Karpas-422 (cell line): ENCODE measurements at regions not wholly inside any gene's neighbourhood (a gene's known extent, or its start where the extent isn't known, plus 50 kb on each side); places are given as distances from the start of the nearest gene placed in this dataset.

Source experiments
- DNase-seq: peaks from one replicate; pipeline ENCODE4 v3.0.0-alpha.2; 2015
- H2AFZ ChIP-seq: fragments of 200-600 bp; sonication (generic); 2 replicates; pipeline ENCODE4 v1.6.1; 2014; ENCODE audit warnings: antibody characterized with exemption, low read length, mixed read lengths
- H3K27ac ChIP-seq: fragments of 200-600 bp; sonication (generic); 2 replicates; pipeline ENCODE4 v1.5.1; 2014; ENCODE audit warnings: mild to moderate bottlenecking, low read length, moderate library complexity
- H3K27me3 ChIP-seq: fragments of 200-600 bp; sonication (generic); 2 replicates; pipeline ENCODE4 v1.6.1; 2014; ENCODE audit warnings: low read length, mixed read lengths
- H3K36me3 ChIP-seq: fragments of 200-600 bp; sonication (generic); 2 replicates; pipeline ENCODE4 v1.6.1; 2014; ENCODE audit warnings: low read length, mixed read lengths; ENCODE audit not compliant: insufficient read depth
- H3K4me1 ChIP-seq: fragments of 200-600 bp; sonication (generic); 2 replicates; pipeline ENCODE4 v1.6.1; 2014; ENCODE audit warnings: mild to moderate bottlenecking, low read length, mixed read lengths
- H3K4me2 ChIP-seq: fragments of 200-600 bp; sonication (generic); 2 replicates; pipeline ENCODE4 v1.6.1; 2014; ENCODE audit warnings: low read length, low read depth, mild to moderate bottlenecking; ENCODE audit not compliant: poor library complexity, severe bottlenecking
- H3K4me3 ChIP-seq: fragments of 200-600 bp; sonication (generic); 2 replicates; pipeline ENCODE4 v1.5.1; 2014; ENCODE audit warnings: mild to moderate bottlenecking, antibody characterized with exemption, low read length, mixed read lengths
- H3K79me2 ChIP-seq: fragments of 200-600 bp; sonication (generic); 2 replicates; pipeline ENCODE4 v1.6.1; 2014; ENCODE audit warnings: mild to moderate bottlenecking, low read length, mixed read lengths
- H3K9ac ChIP-seq: fragments of 200-600 bp; sonication (generic); 2 replicates; pipeline ENCODE4 v1.6.0; 2014; ENCODE audit warnings: low read length
- H3K9me2 ChIP-seq: fragments of 200-600 bp; sonication (generic), shearing (Covaris generic); replicated peaks from 2 replicates; pipeline ENCODE4 v1.6.0; 2014; ENCODE audit warnings: mild to moderate bottlenecking, low read length, moderate library complexity; ENCODE audit not compliant: insufficient read depth
- H3K9me3 ChIP-seq: fragments of 300-700, 200-600 bp; sonication (generic); 2 replicates; pipeline ENCODE4 v1.6.1; 2014; ENCODE audit warnings: low read length, mixed read lengths
- H4K20me1 ChIP-seq: fragments of 200-600 bp; sonication (generic); 2 replicates; pipeline ENCODE4 v1.6.1; 2014; ENCODE audit warnings: mild to moderate bottlenecking, antibody characterized with exemption, low read length, low read depth; ENCODE audit not compliant: insufficient read depth

DNA sequence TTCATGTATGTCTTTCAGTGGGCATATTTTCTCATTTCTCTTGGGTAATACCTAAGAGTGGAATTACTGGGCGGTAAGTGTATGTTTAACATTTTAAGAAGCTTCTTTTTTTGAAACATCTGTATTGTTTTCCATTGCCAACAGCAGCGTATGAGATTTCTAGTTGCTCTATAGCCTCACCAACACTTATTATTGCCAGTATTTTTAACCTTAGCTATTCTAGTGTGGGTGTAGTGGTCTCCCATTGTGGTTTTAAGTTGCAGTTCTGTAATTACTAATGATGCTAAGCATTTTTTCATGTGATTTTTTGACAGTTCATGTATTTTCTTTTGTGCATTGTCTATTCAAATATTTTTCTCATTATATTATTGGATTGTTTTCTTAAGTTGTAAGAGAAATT lies 101.9 kb upstream of the EEA1 start:
- Histone ChIP-seq H3K4me2 (no peak overlapping the region), H3K9me2 (no peaks in the 10 kb centered on the region), H3K4me3 (no peak overlapping the region), H3K79me2 (no peaks in the 10 kb centered on the region), H3K9ac (no peak overlapping the region), H3K36me3 (no peaks in the 10 kb centered on the region), H2AFZ (no peak overlapping the region), H3K4me1 (no peaks in the 10 kb centered on the region), H3K27ac (no peak overlapping the region), H3K9me3 (no peaks in the 10 kb centered on the region), H4K20me1 (no peaks in the 10 kb centered on the region), H3K27me3 (no peaks in the 10 kb centered on the region)
- no peak for DNase-seq

DNA sequence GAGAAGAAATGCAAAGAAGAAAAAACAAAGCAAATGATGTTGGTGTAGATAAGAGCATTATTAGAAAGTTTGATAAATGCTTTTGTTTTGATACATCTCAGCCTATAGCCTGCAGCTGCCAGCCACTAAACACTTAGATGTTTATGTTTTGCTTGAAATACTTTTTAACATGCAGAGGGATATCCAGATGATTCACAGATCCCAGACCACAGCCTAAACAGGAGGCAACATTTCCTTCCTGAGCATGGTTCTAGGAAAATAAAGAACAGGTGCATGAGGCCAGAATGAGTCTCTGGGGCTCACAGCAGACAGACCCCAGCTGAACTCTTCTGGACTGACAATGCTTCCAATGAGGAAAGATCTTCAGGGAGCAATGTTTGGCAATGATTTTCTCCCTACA lies 103.7 kb upstream of the EEA1 start:
- no peaks in the 10 kb centered on the region for H3K9me2 ChIP-seq
- no peak overlapping the region for H3K27ac ChIP-seq
- no peaks in the 10 kb centered on the region for H3K27me3 ChIP-seq
- H3K4me1 ChIP-seq = no peaks in the 10 kb centered on the region
- no peak for DNase-seq
- H3K4me2 ChIP-seq = no peak overlapping the region
- no peak overlapping the region for H2AFZ ChIP-seq
- no peaks in the 10 kb centered on the region for H4K20me1 ChIP-seq
- no peaks in the 10 kb centered on the region for H3K36me3 ChIP-seq
- no peaks in the 10 kb centered on the region for H3K79me2 ChIP-seq
- H3K9me3 ChIP-seq = no peaks in the 10 kb centered on the region
- no peak overlapping the region for H3K9ac ChIP-seq
- no peak overlapping the region for H3K4me3 ChIP-seq

DNA sequence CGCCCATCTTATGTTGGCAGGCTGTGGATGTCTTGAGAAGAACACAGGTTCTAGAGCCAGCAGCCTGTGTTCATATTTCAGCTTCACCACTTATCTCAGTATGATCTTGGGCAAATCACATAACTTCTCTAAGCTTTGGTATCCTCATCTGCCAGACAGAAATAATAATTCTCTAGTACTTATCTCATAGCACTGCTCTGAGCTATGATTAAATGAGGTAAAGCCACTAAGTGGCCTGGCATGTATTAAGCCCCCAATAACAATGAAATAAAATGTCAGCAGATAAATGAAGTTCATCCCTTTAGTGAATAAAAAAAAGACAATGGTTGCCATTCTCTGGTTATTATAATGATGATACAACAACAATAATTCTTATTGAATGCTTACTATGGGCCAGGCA lies 104.9 kb upstream of the EEA1 start:
- Histone ChIP-seq H2AFZ (no peak overlapping the region), H3K4me1 (no peaks in the 10 kb centered on the region), H3K4me2 (no peak overlapping the region), H3K4me3 (no peak overlapping the region), H3K9me3 (no peaks in the 10 kb centered on the region), H3K36me3 (no peaks in the 10 kb centered on the region), H3K9ac (no peak overlapping the region), H3K27me3 (no peaks in the 10 kb centered on the region), H4K20me1 (no peaks in the 10 kb centered on the region), H3K27ac (no peak overlapping the region), H3K79me2 (no peaks in the 10 kb centered on the region), H3K9me2 (no peaks in the 10 kb centered on the region)
- DNase-seq = no peak

DNA sequence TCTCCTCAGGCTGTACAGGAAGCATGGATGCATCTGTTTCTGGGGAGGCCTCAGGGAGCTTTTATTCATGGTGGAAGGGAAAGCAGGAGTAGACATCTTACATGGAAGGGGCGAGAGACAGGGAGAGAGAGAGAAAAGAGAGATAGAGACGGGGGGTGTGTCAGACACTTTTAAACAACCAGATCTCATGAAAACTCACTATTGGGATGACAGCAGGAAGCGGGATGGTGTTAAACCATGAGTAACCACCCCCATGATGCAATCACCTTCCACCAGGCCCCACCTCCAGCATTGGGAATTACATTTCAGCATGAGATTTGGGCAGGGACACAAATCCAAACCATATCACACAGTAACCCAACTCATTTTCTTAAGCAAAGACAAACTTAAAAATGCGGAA lies 110.0 kb upstream of the EEA1 start:
- Histone ChIP-seq H3K27me3 (no peaks in the 10 kb centered on the region), H2AFZ (no peak overlapping the region), H3K4me2 (no peak overlapping the region), H3K9me3 (no peaks in the 10 kb centered on the region), H4K20me1 (no peaks in the 10 kb centered on the region), H3K9me2 (no peaks in the 10 kb centered on the region), H3K4me1 (no peaks in the 10 kb centered on the region), H3K79me2 (no peaks in the 10 kb centered on the region), H3K9ac (no peak overlapping the region), H3K36me3 (no peaks in the 10 kb centered on the region), H3K4me3 (no peak overlapping the region), H3K27ac (no peak overlapping the region)
- no peak for DNase-seq

DNA sequence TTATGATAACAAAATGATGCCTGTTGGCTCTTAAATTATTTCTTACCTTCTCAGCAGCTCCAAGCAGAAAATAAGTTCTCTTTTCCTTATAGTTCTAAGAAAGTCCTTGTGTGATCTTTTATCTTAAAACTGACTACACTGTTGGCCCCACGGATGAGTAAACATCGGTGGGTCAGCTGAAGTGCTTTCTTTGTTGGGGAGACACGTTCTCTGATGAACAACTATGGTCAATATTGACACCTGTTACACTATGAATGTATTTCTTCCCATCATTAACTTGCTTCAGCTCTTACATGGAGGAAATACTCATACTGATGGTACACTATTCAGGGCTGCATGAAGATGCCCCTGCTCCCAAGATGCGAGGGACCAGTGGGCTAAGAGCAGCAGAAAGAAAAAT lies 110.8 kb upstream of the EEA1 start:
- Histone ChIP-seq H3K9me2 (no peaks in the 10 kb centered on the region), H2AFZ (no peak overlapping the region), H3K4me2 (no peak overlapping the region), H3K9me3 (no peaks in the 10 kb centered on the region), H3K79me2 (no peaks in the 10 kb centered on the region), H4K20me1 (no peaks in the 10 kb centered on the region), H3K36me3 (no peaks in the 10 kb centered on the region), H3K4me3 (no peak overlapping the region), H3K27me3 (no peaks in the 10 kb centered on the region), H3K27ac (no peak overlapping the region), H3K9ac (no peak overlapping the region), H3K4me1 (no peaks in the 10 kb centered on the region)
- DNase-seq = no peak

DNA sequence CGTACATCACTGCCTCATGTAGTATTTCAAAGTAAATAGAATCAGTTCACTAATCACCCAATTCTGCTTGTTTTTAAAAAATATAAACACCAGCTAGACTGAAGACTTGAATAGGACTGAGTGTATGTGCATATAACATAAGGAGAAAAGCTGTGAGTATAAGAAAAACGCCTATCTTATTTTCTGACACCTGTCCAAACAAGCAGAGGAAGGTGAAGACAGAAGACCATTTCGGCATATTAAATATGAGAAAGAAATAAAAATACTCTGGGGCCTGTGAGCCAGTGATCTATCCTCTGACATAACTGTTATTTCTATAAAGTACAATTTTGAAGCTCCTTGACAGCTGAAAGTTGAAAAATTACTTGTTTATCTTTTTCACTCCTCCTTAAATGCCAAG lies 111.3 kb upstream of the EEA1 start:
- Histone ChIP-seq H3K27ac (no peak overlapping the region), H3K4me2 (no peak overlapping the region), H3K27me3 (no peaks in the 10 kb centered on the region), H3K36me3 (no peaks in the 10 kb centered on the region), H3K4me3 (no peak overlapping the region), H3K4me1 (no peaks in the 10 kb centered on the region), H3K9ac (no peak overlapping the region), H4K20me1 (no peaks in the 10 kb centered on the region), H3K79me2 (no peaks in the 10 kb centered on the region), H3K9me2 (no peaks in the 10 kb centered on the region), H2AFZ (no peak overlapping the region), H3K9me3 (no peaks in the 10 kb centered on the region)
- no peak for DNase-seq

DNA sequence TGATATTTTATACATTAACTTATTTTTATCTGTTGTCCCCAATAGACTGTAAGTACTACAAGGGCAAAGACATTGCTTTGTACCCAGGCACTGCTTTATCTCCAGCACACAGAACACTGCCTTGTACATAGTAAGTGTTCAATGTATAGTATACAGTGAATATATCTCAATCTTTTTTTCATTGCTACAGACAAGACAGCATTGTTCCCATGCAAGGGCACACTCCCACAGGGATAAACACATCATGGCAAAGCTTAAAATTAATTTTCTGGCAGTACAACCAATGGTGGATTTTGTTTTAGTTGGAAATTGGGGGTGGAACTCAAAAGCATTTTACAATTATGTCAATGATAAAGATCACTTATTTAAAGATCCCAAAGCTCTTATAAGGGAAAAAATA lies 112.3 kb upstream of the EEA1 start:
- Histone ChIP-seq H3K4me1 (no peaks in the 10 kb centered on the region), H3K9me2 (no peaks in the 10 kb centered on the region), H3K27me3 (no peaks in the 10 kb centered on the region), H3K36me3 (no peaks in the 10 kb centered on the region), H3K27ac (no peak overlapping the region), H3K4me2 (no peak overlapping the region), H3K4me3 (no peak overlapping the region), H3K79me2 (no peaks in the 10 kb centered on the region), H2AFZ (no peak overlapping the region), H3K9ac (no peak overlapping the region), H3K9me3 (no peaks in the 10 kb centered on the region), H4K20me1 (no peaks in the 10 kb centered on the region)
- DNase-seq = no peak

DNA sequence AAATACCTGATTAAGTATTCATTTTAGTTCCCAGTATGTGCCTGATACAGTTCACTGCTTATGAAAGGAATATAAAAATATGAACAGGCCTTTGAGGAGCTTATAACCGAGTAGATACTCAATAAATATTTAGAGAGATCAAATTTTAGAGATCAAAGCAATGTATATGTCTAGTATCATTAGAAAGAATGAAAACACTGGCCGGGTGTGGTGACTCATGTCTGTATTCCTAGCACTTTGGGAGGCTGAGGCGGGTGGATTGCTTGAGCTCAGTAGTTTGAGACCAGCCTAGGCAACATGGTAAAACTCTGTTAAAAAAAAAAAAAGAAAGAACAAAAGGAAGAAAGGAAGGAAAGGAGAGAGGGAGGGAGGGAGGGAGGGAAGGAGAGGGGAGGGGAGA lies 113.2 kb upstream of the EEA1 start:
- Histone ChIP-seq H3K4me3 (no peak overlapping the region), H3K9me3 (no peaks in the 10 kb centered on the region), H3K27me3 (no peaks in the 10 kb centered on the region), H3K4me2 (no peak overlapping the region), H3K4me1 (no peaks in the 10 kb centered on the region), H4K20me1 (no peaks in the 10 kb centered on the region), H3K9ac (no peak overlapping the region), H2AFZ (no peak overlapping the region), H3K79me2 (no peaks in the 10 kb centered on the region), H3K9me2 (no peaks in the 10 kb centered on the region), H3K27ac (no peak overlapping the region), H3K36me3 (no peaks in the 10 kb centered on the region)
- no peak for DNase-seq

DNA sequence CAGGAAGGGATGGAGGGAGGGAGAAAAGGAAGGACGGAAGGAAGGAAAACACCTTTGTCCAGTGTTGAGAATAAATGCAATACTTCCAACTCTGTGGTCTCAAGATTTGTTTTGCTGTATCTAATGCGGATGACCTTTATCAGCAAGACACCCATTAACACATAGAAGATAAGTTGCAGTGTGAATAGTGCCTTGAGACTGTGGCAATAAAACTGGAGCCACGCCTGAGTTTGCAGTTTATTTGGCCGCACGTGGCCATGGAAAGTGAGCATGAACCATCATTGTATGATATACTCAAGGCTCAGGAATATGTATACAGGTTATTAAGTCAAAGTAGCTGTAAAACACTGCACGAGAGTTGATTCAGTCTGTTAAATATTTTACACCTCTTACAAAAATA lies 113.6 kb upstream of the EEA1 start:
- Histone ChIP-seq H3K4me2 (no peak overlapping the region), H4K20me1 (no peaks in the 10 kb centered on the region), H3K79me2 (no peaks in the 10 kb centered on the region), H3K27me3 (no peaks in the 10 kb centered on the region), H3K27ac (no peak overlapping the region), H3K9me3 (no peaks in the 10 kb centered on the region), H3K9ac (no peak overlapping the region), H3K36me3 (no peaks in the 10 kb centered on the region), H3K4me3 (no peak overlapping the region), H3K4me1 (no peaks in the 10 kb centered on the region), H3K9me2 (no peaks in the 10 kb centered on the region), H2AFZ (no peak overlapping the region)
- no peak for DNase-seq
